ENCODE measurements at regions not wholly inside any gene's neighbourhood (a gene's known extent, or its start where the extent isn't known, plus 50 kb on each side); places are given as distances from the start of the nearest gene placed in this dataset.

DNA sequence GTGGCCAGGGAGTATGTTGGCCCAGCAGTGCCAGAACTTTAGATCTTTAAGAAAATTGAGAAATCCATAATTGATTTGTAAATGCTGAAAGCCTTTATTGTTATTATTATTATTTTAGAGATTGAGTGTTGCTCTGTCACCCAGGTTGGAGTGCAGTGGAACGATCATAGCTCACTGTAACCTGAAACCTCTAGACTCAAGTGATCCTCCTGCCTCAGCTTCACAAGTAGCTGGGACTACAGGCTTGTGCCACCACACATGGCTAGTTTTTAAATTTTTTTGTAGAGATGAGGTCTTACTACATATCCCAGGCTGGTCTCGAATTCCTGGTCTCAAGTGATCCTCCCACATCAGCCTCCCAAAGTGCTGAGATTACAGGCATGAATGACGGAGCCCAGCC is 143.2 kb upstream of the CCDC68 start:
- no peak overlapping the region for H3K4me3 ChIP-seq (replicated peaks in 1 of 2; ENCODE audit: low read depth in 1 of 2, low read length in 2 of 2)
- TF ChIP-seq TCF7L2 (IDR thresholded peaks at IDR 0.05; ENCODE audit: borderline replicate concordance, extremely low read depth, insufficient read depth, insufficient read length) (no peak), ZNF274 (IDR thresholded peaks at IDR 0.05; ENCODE audit: low read depth, low read length) (no peak), SRF (IDR thresholded peaks at IDR 0.05; ENCODE audit: low read depth) (no peak), SP1 (IDR thresholded peaks at IDR 0.05; ENCODE audit: low read depth) (no peak)
- TF ChIP-seq, protein P1, sequence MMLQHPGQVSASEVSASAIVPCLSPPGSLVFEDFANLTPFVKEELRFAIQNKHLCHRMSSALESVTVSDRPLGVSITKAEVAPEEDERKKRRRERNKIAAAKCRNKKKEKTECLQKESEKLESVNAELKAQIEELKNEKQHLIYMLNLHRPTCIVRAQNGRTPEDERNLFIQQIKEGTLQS (IDR thresholded peaks at IDR 0.05) = no peak
- TF ChIP-seq, protein P2, sequence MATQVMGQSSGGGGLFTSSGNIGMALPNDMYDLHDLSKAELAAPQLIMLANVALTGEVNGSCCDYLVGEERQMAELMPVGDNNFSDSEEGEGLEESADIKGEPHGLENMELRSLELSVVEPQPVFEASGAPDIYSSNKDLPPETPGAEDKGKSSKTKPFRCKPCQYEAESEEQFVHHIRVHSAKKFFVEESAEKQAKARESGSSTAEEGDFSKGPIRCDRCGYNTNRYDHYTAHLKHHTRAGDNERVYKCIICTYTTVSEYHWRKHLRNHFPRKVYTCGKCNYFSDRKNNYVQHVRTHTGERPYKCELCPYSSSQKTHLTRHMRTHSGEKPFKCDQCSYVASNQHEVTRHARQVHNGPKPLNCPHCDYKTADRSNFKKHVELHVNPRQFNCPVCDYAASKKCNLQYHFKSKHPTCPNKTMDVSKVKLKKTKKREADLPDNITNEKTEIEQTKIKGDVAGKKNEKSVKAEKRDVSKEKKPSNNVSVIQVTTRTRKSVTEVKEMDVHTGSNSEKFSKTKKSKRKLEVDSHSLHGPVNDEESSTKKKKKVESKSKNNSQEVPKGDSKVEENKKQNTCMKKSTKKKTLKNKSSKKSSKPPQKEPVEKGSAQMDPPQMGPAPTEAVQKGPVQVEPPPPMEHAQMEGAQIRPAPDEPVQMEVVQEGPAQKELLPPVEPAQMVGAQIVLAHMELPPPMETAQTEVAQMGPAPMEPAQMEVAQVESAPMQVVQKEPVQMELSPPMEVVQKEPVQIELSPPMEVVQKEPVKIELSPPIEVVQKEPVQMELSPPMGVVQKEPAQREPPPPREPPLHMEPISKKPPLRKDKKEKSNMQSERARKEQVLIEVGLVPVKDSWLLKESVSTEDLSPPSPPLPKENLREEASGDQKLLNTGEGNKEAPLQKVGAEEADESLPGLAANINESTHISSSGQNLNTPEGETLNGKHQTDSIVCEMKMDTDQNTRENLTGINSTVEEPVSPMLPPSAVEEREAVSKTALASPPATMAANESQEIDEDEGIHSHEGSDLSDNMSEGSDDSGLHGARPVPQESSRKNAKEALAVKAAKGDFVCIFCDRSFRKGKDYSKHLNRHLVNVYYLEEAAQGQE (IDR thresholded peaks at IDR 0.05; ENCODE audit: low read depth) = no peak
- no peaks in the 10 kb centered on the region for H4K20me1 ChIP-seq (ENCODE audit: insufficient read depth)
- POLR2A ChIA-PET = no interaction called here
- CTCF ChIA-PET = no interaction called here
- H3K27ac ChIP-seq (ENCODE audit: low read depth, low read length) = no peak overlapping the region
- H3K9me3 ChIP-seq (ENCODE audit: control insufficient read depth in 1 of 2, insufficient read depth in 1 of 2, low read depth in 1 of 2, low read length in 2 of 2) = no peaks in the 10 kb centered on the region
- RAD21 ChIA-PET (ENCODE audit: low non-redundant PET in 1 of 2, low total read pairs in 2 of 2, uncharacterized antibody in 2 of 2, unreplicated experiment in 2 of 2) = no interaction called here
- DNase-seq (ENCODE audit: low read depth, low spot score) (no peak), ATAC-seq (no peak)
- no peak overlapping the region for H3K4me2 ChIP-seq (ENCODE audit: low read length)
- H3K79me2 ChIP-seq (ENCODE audit: insufficient read depth, low read length) = no peaks in the 10 kb centered on the region
- no TSS peak for BruUV-seq (replicated peaks)
- H2AFZ ChIP-seq (ENCODE audit: low read depth, low read length, poor library complexity, severe bottlenecking) = no peak overlapping the region
- intact Hi-C loops (cut with micrococcal nuclease) = no loop called here
- no peaks in the 10 kb centered on the region for H3K27me3 ChIP-seq (ENCODE audit: insufficient read depth, low read length)
- no peaks in the 10 kb centered on the region for H3K36me3 ChIP-seq (ENCODE audit: control insufficient read depth in 1 of 2, insufficient read depth in 2 of 2, low read length in 2 of 2)
- H3K9ac ChIP-seq (ENCODE audit: low read length) = no peak overlapping the region
- no peaks in the 10 kb centered on the region for H3K9me2 ChIP-seq (ENCODE audit: insufficient read depth)
- peaks cover 4 to 12% of the 10 kb centered on the region in 2 experiments for H3K4me1 ChIP-seq (ENCODE audit: control insufficient read depth in 1 of 2, insufficient read depth in 2 of 2, low read length in 2 of 2)

DNA sequence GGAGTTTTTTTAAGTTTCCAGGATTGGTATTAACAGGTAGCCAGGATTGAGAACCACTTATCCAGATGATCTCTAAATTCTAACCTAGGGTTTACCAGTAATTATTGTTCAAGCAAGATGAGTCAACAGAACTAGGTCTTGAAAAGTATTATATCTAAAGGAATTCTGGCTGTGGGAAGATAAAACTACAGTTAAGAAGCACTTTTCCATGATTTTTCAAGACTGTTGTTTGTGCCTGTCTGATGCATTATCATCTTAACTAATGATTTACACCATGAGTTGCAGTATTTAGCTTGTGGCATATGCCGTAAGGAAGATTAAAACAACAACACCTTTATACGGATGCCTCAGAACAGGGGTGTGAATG is 142.2 kb upstream of the CCDC68 start:
- Histone ChIP-seq H4K20me1 (ENCODE audit: insufficient read depth) (no peaks in the 10 kb centered on the region), H3K36me3 (ENCODE audit: control insufficient read depth in 1 of 2, insufficient read depth in 2 of 2, low read length in 2 of 2) (no peaks in the 10 kb centered on the region), H3K4me2 (ENCODE audit: low read length) (no peak overlapping the region), H3K9me3 (ENCODE audit: control insufficient read depth in 1 of 2, insufficient read depth in 1 of 2, low read depth in 1 of 2, low read length in 2 of 2) (no peaks in the 10 kb centered on the region), H3K9me2 (ENCODE audit: insufficient read depth) (no peaks in the 10 kb centered on the region), H3K27me3 (ENCODE audit: insufficient read depth, low read length) (no peaks in the 10 kb centered on the region), H3K27ac (ENCODE audit: low read depth, low read length) (no peak overlapping the region), H3K9ac (ENCODE audit: low read length) (no peak overlapping the region), H2AFZ (ENCODE audit: low read depth, low read length, poor library complexity, severe bottlenecking) (no peak overlapping the region), H3K4me3 (replicated peaks in 1 of 2; ENCODE audit: low read depth in 1 of 2, low read length in 2 of 2) (no peak overlapping the region), H3K4me1 (ENCODE audit: control insufficient read depth in 1 of 2, insufficient read depth in 2 of 2, low read length in 2 of 2) (peaks cover 4 to 12% of the 10 kb centered on the region in 2 experiments), H3K79me2 (ENCODE audit: insufficient read depth, low read length) (no peaks in the 10 kb centered on the region)
- DNase-seq (ENCODE audit: low read depth, low spot score) (no peak), ATAC-seq (no peak)
- ChIA-PET RAD21 (ENCODE audit: low non-redundant PET in 1 of 2, low total read pairs in 2 of 2, uncharacterized antibody in 2 of 2, unreplicated experiment in 2 of 2) (no interaction called here), POLR2A (no interaction called here), CTCF (no interaction called here)
- no TSS peak for BruUV-seq (replicated peaks)
- intact Hi-C loops (cut with micrococcal nuclease) = no loop called here
- TF ChIP-seq EZH2 (IDR thresholded peaks at IDR 0.05) = no peak
- no peak for TF ChIP-seq EGR1 (IDR thresholded peaks at IDR 0.05; ENCODE audit: low read depth)
- TF ChIP-seq, protein P3, sequence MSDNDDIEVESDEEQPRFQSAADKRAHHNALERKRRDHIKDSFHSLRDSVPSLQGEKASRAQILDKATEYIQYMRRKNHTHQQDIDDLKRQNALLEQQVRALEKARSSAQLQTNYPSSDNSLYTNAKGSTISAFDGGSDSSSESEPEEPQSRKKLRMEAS (IDR thresholded peaks at IDR 0.05) = no peak
- TF ChIP-seq RAD21 (IDR thresholded peaks at IDR 0.05; ENCODE audit: low read depth) = no peak
- no peak for TF ChIP-seq ELF1 (IDR thresholded peaks at IDR 0.05; ENCODE audit: borderline replicate concordance, low read depth)
- no peak for TF ChIP-seq POLR2A (IDR thresholded peaks at IDR 0.05; ENCODE audit: borderline replicate concordance, extremely low read depth, insufficient read depth, insufficient read length)
- TF ChIP-seq, protein P2 (IDR thresholded peaks at IDR 0.05; ENCODE audit: low read depth) = no peak
- no peak for TF ChIP-seq CEBPB (IDR thresholded peaks at IDR 0.05; ENCODE audit: low read depth)
- TF ChIP-seq ZNF274 (IDR thresholded peaks at IDR 0.05; ENCODE audit: low read depth, low read length) = no peak
- no peak for TF ChIP-seq ZFX (IDR thresholded peaks at IDR 0.05)
- TF ChIP-seq SIN3A (IDR thresholded peaks at IDR 0.05; ENCODE audit: low read depth) = no peak

All from HCT116 (cell line).